ENCODE measurements at regions not wholly inside any gene's neighbourhood (a gene's known extent, or its start where the extent isn't known, plus 50 kb on each side); places are given as distances from the start of the nearest gene placed in this dataset.

DNA sequence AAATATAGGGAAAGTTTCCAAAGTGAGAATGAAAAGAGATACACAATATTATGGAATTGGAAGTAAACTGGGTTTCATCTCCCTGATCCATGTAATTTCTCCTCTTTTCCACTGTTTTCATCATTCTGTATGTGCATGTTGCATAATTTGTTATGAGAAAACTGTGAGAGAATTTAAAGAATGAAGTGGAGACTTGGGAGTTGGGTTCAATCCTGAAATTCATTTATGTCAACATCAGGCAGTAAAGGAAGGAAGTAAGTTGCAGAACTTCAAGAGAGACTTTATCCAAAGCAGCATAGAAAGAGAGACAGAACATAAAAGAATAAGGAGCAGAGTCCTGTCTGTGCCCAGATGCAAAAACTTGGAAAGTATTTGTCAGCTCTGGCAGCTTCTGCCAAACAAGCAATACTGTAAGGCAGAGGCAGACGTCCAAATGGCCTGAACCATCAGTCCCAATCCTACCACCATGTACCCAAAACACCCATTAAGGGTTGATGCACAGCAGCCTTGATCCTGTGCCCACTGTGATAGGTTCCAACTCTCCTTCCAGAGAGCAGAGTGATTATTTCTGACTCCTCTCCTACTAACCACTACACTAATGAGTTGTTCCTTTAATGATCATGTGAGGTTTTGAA, 425.3 kb upstream of the CDH6 start:
- H3K4me3 ChIP-seq (ENCODE audit: low read length) = no peak overlapping the region
- H3K27ac ChIP-seq (ENCODE audit: low read length) = no peak overlapping the region
- H3K27me3 ChIP-seq (ENCODE audit: low read depth, low read length) = no peaks in the 10 kb centered on the region
- TF ChIP-seq EZH2phosphoT487 (IDR thresholded peaks at IDR 0.05; ENCODE audit: low read depth) (no peak), CTCF (IDR thresholded peaks at IDR 0.05; ENCODE audit: low read depth, low read length) (no peak)
- H4K20me1 ChIP-seq (ENCODE audit: insufficient read depth, low read length) = no peaks in the 10 kb centered on the region
- no peaks in the 10 kb centered on the region for H3K79me2 ChIP-seq (ENCODE audit: low read length)
- no peak overlapping the region for H3K9ac ChIP-seq (ENCODE audit: low read length)
- H2AFZ ChIP-seq (ENCODE audit: low read depth, low read length) = no peak overlapping the region
- no peak overlapping the region for H3K4me2 ChIP-seq (ENCODE audit: low read length)
- no peaks in the 10 kb centered on the region for H3K9me3 ChIP-seq (ENCODE audit: insufficient read depth, low read length)
- no peaks in the 10 kb centered on the region for H3K4me1 ChIP-seq (ENCODE audit: low read length)
- no peaks in the 10 kb centered on the region for H3K36me3 ChIP-seq (replicated peaks; ENCODE audit: low read depth, low read length)

- no peaks in the 10 kb centered on the region for H3K36me3 ChIP-seq (replicated peaks; ENCODE audit: low read depth, low read length)
- H3K27me3 ChIP-seq (ENCODE audit: low read depth, low read length) = no peaks in the 10 kb centered on the region
- H3K27ac ChIP-seq (ENCODE audit: low read length) = no peak overlapping the region
- H3K4me2 ChIP-seq (ENCODE audit: low read length) = no peak overlapping the region
- no peak overlapping the region for H2AFZ ChIP-seq (ENCODE audit: low read depth, low read length)
- H3K9me3 ChIP-seq (ENCODE audit: insufficient read depth, low read length) = no peaks in the 10 kb centered on the region
- TF ChIP-seq CTCF (IDR thresholded peaks at IDR 0.05; ENCODE audit: low read depth, low read length) (no peak), EZH2phosphoT487 (IDR thresholded peaks at IDR 0.05; ENCODE audit: low read depth) (no peak)
- H3K79me2 ChIP-seq (ENCODE audit: low read length) = no peaks in the 10 kb centered on the region
- no peaks in the 10 kb centered on the region for H3K4me1 ChIP-seq (ENCODE audit: low read length)
- H3K9ac ChIP-seq (ENCODE audit: low read length) = no peak overlapping the region
- no peaks in the 10 kb centered on the region for H4K20me1 ChIP-seq (ENCODE audit: insufficient read depth, low read length)
- no peak overlapping the region for H3K4me3 ChIP-seq (ENCODE audit: low read length)
Measured at GRCh38 chr5:30765706-30766105, 427.8 kb upstream of the CDH6 start.

DNA sequence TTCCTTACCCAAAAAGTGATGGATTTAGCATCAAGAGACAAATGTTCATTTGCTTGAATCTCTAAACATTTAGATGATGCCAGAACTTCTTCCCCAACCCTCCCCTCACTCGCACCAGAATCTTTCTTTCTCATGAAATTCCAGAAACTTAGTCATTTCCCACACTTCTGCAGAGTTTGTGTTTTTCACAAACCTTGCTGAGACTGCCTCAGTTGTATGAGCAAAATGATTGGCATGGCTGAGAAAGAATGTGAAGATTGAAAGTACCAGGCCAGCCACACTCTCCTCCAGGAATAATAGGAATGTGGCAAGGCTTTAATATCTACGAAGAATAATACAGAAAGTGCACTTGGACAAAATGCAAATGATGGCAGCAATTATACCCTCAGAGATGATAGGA, 428.3 kb upstream of the CDH6 start:
- Histone ChIP-seq H3K4me2 (ENCODE audit: low read length) (no peak overlapping the region), H3K27me3 (ENCODE audit: low read depth, low read length) (no peaks in the 10 kb centered on the region), H3K9me3 (ENCODE audit: insufficient read depth, low read length) (no peaks in the 10 kb centered on the region), H3K36me3 (replicated peaks; ENCODE audit: low read depth, low read length) (no peaks in the 10 kb centered on the region), H3K4me1 (ENCODE audit: low read length) (no peaks in the 10 kb centered on the region), H3K79me2 (ENCODE audit: low read length) (no peaks in the 10 kb centered on the region), H3K4me3 (ENCODE audit: low read length) (no peak overlapping the region), H4K20me1 (ENCODE audit: insufficient read depth, low read length) (no peaks in the 10 kb centered on the region), H3K9ac (ENCODE audit: low read length) (no peak overlapping the region), H2AFZ (ENCODE audit: low read depth, low read length) (no peak overlapping the region), H3K27ac (ENCODE audit: low read length) (no peak overlapping the region)
- no peak for TF ChIP-seq CTCF (IDR thresholded peaks at IDR 0.05; ENCODE audit: low read depth, low read length)
- TF ChIP-seq EZH2phosphoT487 (IDR thresholded peaks at IDR 0.05; ENCODE audit: low read depth) = no peak

GRCh38 chr5:30764704-30765103, 428.8 kb upstream of the CDH6 start:
- Histone ChIP-seq H4K20me1 (ENCODE audit: insufficient read depth, low read length) (no peaks in the 10 kb centered on the region), H3K4me1 (ENCODE audit: low read length) (no peaks in the 10 kb centered on the region), H3K27me3 (ENCODE audit: low read depth, low read length) (no peaks in the 10 kb centered on the region), H3K4me3 (ENCODE audit: low read length) (no peak overlapping the region), H3K27ac (ENCODE audit: low read length) (no peak overlapping the region), H3K9me3 (ENCODE audit: insufficient read depth, low read length) (no peaks in the 10 kb centered on the region), H3K36me3 (replicated peaks; ENCODE audit: low read depth, low read length) (no peaks in the 10 kb centered on the region), H3K9ac (ENCODE audit: low read length) (no peak overlapping the region), H3K4me2 (ENCODE audit: low read length) (no peak overlapping the region), H2AFZ (ENCODE audit: low read depth, low read length) (no peak overlapping the region), H3K79me2 (ENCODE audit: low read length) (no peaks in the 10 kb centered on the region)
- TF ChIP-seq EZH2phosphoT487 (IDR thresholded peaks at IDR 0.05; ENCODE audit: low read depth) (no peak), CTCF (IDR thresholded peaks at IDR 0.05; ENCODE audit: low read depth, low read length) (no peak)

All from OCI-LY3 (cell line).